ENCODE measurements at regions not wholly inside any gene's neighbourhood (a gene's known extent, or its start where the extent isn't known, plus 50 kb on each side); places are given as distances from the start of the nearest gene placed in this dataset.

- DNase-seq: no peak
These were observed 239.2 kb downstream of the MSRB3 start for GRCh38 chr12:65517656-65518210.

- DNase-seq: no peak
These were observed 240.3 kb downstream of the MSRB3 start for GRCh38 chr12:65518771-65519170.

GRCh38 chr12:65520658-65521057, 242.2 kb downstream of the MSRB3 start:
- no peak for DNase-seq

GRCh38 chr12:65522956-65523860, 244.7 kb downstream of the MSRB3 start:
- DNase-seq: no peak

GRCh38 chr12:65524666-65525065, 246.2 kb downstream of the MSRB3 start:
- no peak for DNase-seq

GRCh38 chr12:65525491-65526141, 247.1 kb downstream of the MSRB3 start:
- no peak for DNase-seq

GRCh38 chr12:65526311-65526710, 247.8 kb downstream of the MSRB3 start:
- DNase-seq: no peak

GRCh38 chr12:65528127-65528526, 249.6 kb downstream of the MSRB3 start:
- DNase-seq: no peak

GRCh38 chr12:65529106-65529505, 250.6 kb downstream of the MSRB3 start:
- DNase-seq: no peak

GRCh38 chr12:65529771-65530435, 251.4 kb downstream of the MSRB3 start:
- no peak for DNase-seq

GRCh38 chr12:65532162-65532561, 253.7 kb downstream of the MSRB3 start:
- DNase-seq: no peak

GRCh38 chr12:65532764-65533163, 254.3 kb downstream of the MSRB3 start:
- no peak for DNase-seq

GRCh38 chr12:65533177-65533883, 254.8 kb downstream of the MSRB3 start:
- DNase-seq: no peak

- no peak for DNase-seq
These were observed 255.9 kb downstream of the MSRB3 start for GRCh38 chr12:65534238-65534841.

GRCh38 chr12:65535946-65536345, 257.5 kb downstream of the MSRB3 start:
- DNase-seq: no peak

GRCh38 chr12:65536351-65536750, 257.9 kb downstream of the MSRB3 start:
- no peak for DNase-seq

- DNase-seq: no peak
These were observed 258.6 kb downstream of the MSRB3 start for GRCh38 chr12:65536876-65537681.

GRCh38 chr12:65537978-65538377, 259.5 kb downstream of the MSRB3 start:
- no peak for DNase-seq

GRCh38 chr12:65539023-65539422, 260.5 kb downstream of the MSRB3 start:
- DNase-seq: no peak

- no peak for DNase-seq
These were observed 261.7 kb downstream of the MSRB3 start for GRCh38 chr12:65540140-65540539.

GRCh38 chr12:65546528-65546927, 268.0 kb downstream of the MSRB3 start:
- DNase-seq: no peak

Measured in NCI-H2171 treated with DMSO at 0.1 percent for 48 hours (cell line).